H1 (cell line): ENCODE measurements at regions not wholly inside any gene's neighbourhood (a gene's known extent, or its start where the extent isn't known, plus 50 kb on each side); places are given as distances from the start of the nearest gene placed in this dataset.

Source experiments
- CTCF ChIA-PET: fragments of 300-600 bp; sonication (Branson Sonifier 250); formaldehyde crosslinking; loops from one replicate; lab custom pipeline; 2021; ENCODE audit not compliant: partially characterized antibody; lab: Charles Lee
- POLR2A ChIA-PET: fragments of 300-600 bp; sonication (Branson Sonifier 250); formaldehyde crosslinking; loops from one replicate; lab custom pipeline; 2021; ENCODE audit warnings: inconsistent platforms; ENCODE audit not compliant: partially characterized antibody; lab: Charles Lee
- DNase-seq, 2 experiments: peaks; one replicate each; pipeline versions ENCODE4 v3.0.0 to v3.0.0-alpha.2; 2010 to 2022; ENCODE audit warnings: low spot score in 2 of 2, low read depth in 1 of 2, mixed read lengths in 1 of 2
- FAIRE-seq: peaks from 2 replicates; lab custom pipeline; 2011; peaks lifted over from hg19 to GRCh38; lab: Jason Lieb, UNC
- H2AFZ ChIP-seq: 2 replicates; pipeline ENCODE4 v1.8.1; 2012; ENCODE audit warnings: low read length, inconsistent platforms
- H2AK5ac ChIP-seq: 2 replicates; pipeline ENCODE4 v1.6.1; 2013; ENCODE audit warnings: low read depth, low read length
- H2BK120ac ChIP-seq: replicated peaks from 2 replicates; pipeline ENCODE3; 2013; ENCODE audit warnings: low read depth, low read length, inconsistent platforms
- H2BK12ac ChIP-seq: 2 replicates; pipeline ENCODE4 v1.6.1; 2013; ENCODE audit warnings: low read depth, low read length
- H2BK15ac ChIP-seq: 2 replicates; pipeline ENCODE4 v1.6.1; 2013; ENCODE audit warnings: low read length
- H2BK20ac ChIP-seq: 2 replicates; pipeline ENCODE4 v1.6.1; 2013; ENCODE audit warnings: low read length
- H2BK5ac ChIP-seq: 2 replicates; pipeline ENCODE4 v1.6.1; 2013; ENCODE audit warnings: low read depth, low read length
- H3K14ac ChIP-seq: 2 replicates; pipeline ENCODE4 v1.6.1; 2013; ENCODE audit warnings: inconsistent platforms; ENCODE audit not compliant: insufficient read length
- H3K18ac ChIP-seq: 2 replicates; pipeline ENCODE4 v1.6.1; 2013; ENCODE audit warnings: low read length; ENCODE audit errors: extremely low read depth
- H3K23ac ChIP-seq: 2 replicates; pipeline ENCODE4 v1.6.1; 2013; ENCODE audit warnings: inconsistent platforms; ENCODE audit not compliant: insufficient read length
- H3K23me2 ChIP-seq: 2 replicates; pipeline ENCODE4 v1.6.1; 2013; ENCODE audit warnings: low read depth, low read length
- H3K27ac ChIP-seq: 2 replicates; pipeline ENCODE4 v1.6.1; 2011; ENCODE audit warnings: low read depth, low read length, inconsistent platforms
- H3K27me3 ChIP-seq, 4 experiments: replicated peaks in 1 of 4; 1 replicate in 1 of 4; 2 replicates in 3 of 4; pipeline versions ENCODE4 v1.6.1 to v1.8.1; 2011 to 2013; ENCODE audit warnings: low read length in 3 of 4, mild to moderate bottlenecking in 3 of 4, inconsistent platforms in 2 of 4, mixed read lengths in 2 of 4, moderate library complexity in 1 of 4; ENCODE audit not compliant: control insufficient read depth in 3 of 4, insufficient read depth in 3 of 4; ENCODE audit errors: extremely low read depth in 1 of 4
- H3K36me3 ChIP-seq, 4 experiments: 2 replicates each; pipeline versions ENCODE4 v1.6.1 to v1.8.1; 2011 to 2013; ENCODE audit warnings: mild to moderate bottlenecking in 4 of 4, low read length in 3 of 4, moderate library complexity in 2 of 4, control low read depth in 1 of 4, inconsistent platforms in 1 of 4; ENCODE audit not compliant: insufficient read depth in 4 of 4, control insufficient read depth in 2 of 4
- H3K4ac ChIP-seq: replicated peaks from 2 replicates; pipeline ENCODE3; 2013; ENCODE audit warnings: low read length, low read depth, mixed read lengths, inconsistent platforms; ENCODE audit not compliant: insufficient read length
- H3K4me1 ChIP-seq, 4 experiments: replicated peaks in 1 of 4; 1 replicate in 1 of 4; 2 replicates in 3 of 4; pipeline versions ENCODE4 v1.6.1 to v1.8.1; 2011 to 2013; ENCODE audit warnings: low read length in 3 of 4, inconsistent platforms in 2 of 4, mixed read lengths in 1 of 4; ENCODE audit not compliant: insufficient read depth in 4 of 4, control insufficient read depth in 3 of 4
- H3K4me2 ChIP-seq, 2 experiments: 2 replicates each; pipeline versions ENCODE4 v1.6.1 to v1.8.1; 2011 to 2013; ENCODE audit warnings: low read depth in 2 of 2, low read length in 2 of 2, control low read depth in 1 of 2, inconsistent platforms in 1 of 2, mild to moderate bottlenecking in 1 of 2; ENCODE audit not compliant: insufficient read depth in 1 of 2
- H3K4me3 ChIP-seq, 4 experiments: fragments of 200-600, 300-600 bp in 1 of 4; sonication (generic), shearing (Covaris generic), sonication (Bioruptor Twin) in 1 of 4; 2 replicates each; pipeline versions ENCODE4 v1.5.1 to v1.8.1; 2011 to 2016; ENCODE audit warnings: low read length in 4 of 4, low read depth in 3 of 4, control low read depth in 2 of 4, inconsistent platforms in 2 of 4, mild to moderate bottlenecking in 2 of 4, mixed read lengths in 1 of 4, moderate library complexity in 1 of 4; ENCODE audit not compliant: insufficient read depth in 2 of 4; ENCODE audit errors: extremely low read depth in 1 of 4
- H3K56ac ChIP-seq: replicated peaks from 2 replicates; pipeline ENCODE3; 2013; ENCODE audit warnings: low read depth, mild to moderate bottlenecking, mixed read lengths, low read length, inconsistent platforms; ENCODE audit not compliant: insufficient read length
- H3K79me1 ChIP-seq: 2 replicates; pipeline ENCODE4 v1.6.1; 2013; ENCODE audit warnings: low read depth, low read length, control low read depth
- H3K79me2 ChIP-seq, 2 experiments: 2 replicates each; pipeline versions ENCODE4 v1.6.1 to v1.8.1; 2012 to 2013; ENCODE audit warnings: low read length in 2 of 2, mild to moderate bottlenecking in 2 of 2, inconsistent platforms in 1 of 2; ENCODE audit not compliant: insufficient read depth in 2 of 2, control insufficient read depth in 1 of 2
- H3K9ac ChIP-seq, 4 experiments: replicated peaks in 1 of 4; 1 replicate in 1 of 4; 2 replicates in 3 of 4; pipeline versions ENCODE4 v1.6.1 to v1.8.1; 2011 to 2013; ENCODE audit warnings: low read depth in 3 of 4, low read length in 3 of 4, control low read depth in 2 of 4, mild to moderate bottlenecking in 2 of 4, moderate library complexity in 2 of 4, inconsistent platforms in 1 of 4; ENCODE audit errors: extremely low read depth in 1 of 4
- H3K9me3 ChIP-seq, 2 experiments: 2 replicates each; pipeline versions ENCODE4 v1.6.1 to v1.8.1; 2012 to 2013; ENCODE audit warnings: mild to moderate bottlenecking in 2 of 2, moderate library complexity in 2 of 2, control low read depth in 1 of 2, inconsistent platforms in 1 of 2, low read depth in 1 of 2, low read length in 1 of 2, mixed read lengths in 1 of 2; ENCODE audit not compliant: insufficient read depth in 2 of 2
- H4K20me1 ChIP-seq, 2 experiments: replicated peaks in 1 of 2; 2 replicates each; pipeline versions ENCODE3 to v1.8.1; 2011 to 2013; ENCODE audit warnings: inconsistent platforms in 2 of 2, low read length in 2 of 2, mild to moderate bottlenecking in 1 of 2; ENCODE audit not compliant: insufficient read depth in 2 of 2, control insufficient read depth in 1 of 2
- H4K5ac ChIP-seq: 2 replicates; pipeline ENCODE4 v1.6.1; 2013; ENCODE audit warnings: low read length, low read depth, mixed read lengths, inconsistent platforms; ENCODE audit not compliant: insufficient read length
- H4K8ac ChIP-seq: 2 replicates; pipeline ENCODE4 v1.8.0; 2013; ENCODE audit warnings: mild to moderate bottlenecking, moderate library complexity, low read length, inconsistent platforms; ENCODE audit not compliant: insufficient read depth; ENCODE audit errors: extremely low read depth
- H4K91ac ChIP-seq: replicated peaks from 2 replicates; pipeline ENCODE3; 2013; ENCODE audit warnings: low read length, mixed read lengths, inconsistent platforms; ENCODE audit not compliant: insufficient read length
- BACH1 ChIP-seq: IDR thresholded peaks from 2 replicates; pipeline ENCODE4 v1.6.1; 2012; ENCODE audit warnings: low read length, improper control_type of control experiment
- CHD1 ChIP-seq: IDR thresholded peaks from 2 replicates; pipeline ENCODE4 v1.6.1; 2012; ENCODE audit warnings: low read depth, low read length, improper control_type of control experiment
- CHD2 ChIP-seq: IDR thresholded peaks from 2 replicates; pipeline ENCODE4 v1.6.1; 2012; ENCODE audit warnings: low read length, improper control_type of control experiment
- EP300 ChIP-seq, 2 experiments: IDR thresholded peaks; 1 replicate in 1 of 2; 2 replicates in 1 of 2; pipeline ENCODE4 v1.6.1; 2011 to 2012; ENCODE audit warnings: low read depth in 2 of 2, low read length in 2 of 2, mild to moderate bottlenecking in 2 of 2, borderline replicate concordance in 1 of 2, inconsistent platforms in 1 of 2, moderate library complexity in 1 of 2
- EZH2 ChIP-seq: fragments of 200-600 bp; sonication (generic); IDR thresholded peaks from 2 replicates; pipeline ENCODE4 v1.7.1; 2012; ENCODE audit warnings: low read depth, mild to moderate bottlenecking, moderate library complexity, low read length, inconsistent platforms; ENCODE audit not compliant: severe bottlenecking
- GABPA ChIP-seq: IDR thresholded peaks from 2 replicates; pipeline ENCODE4 v1.6.1; 2011; ENCODE audit warnings: mild to moderate bottlenecking, low read length, moderate library complexity, borderline replicate concordance; ENCODE audit not compliant: insufficient read depth
- HDAC2 ChIP-seq, 2 experiments: fragments of 300-600 bp in 1 of 2; sonication (generic) in 1 of 2; IDR thresholded peaks; 2 replicates each; pipeline ENCODE4 v1.6.1; 2011 to 2012; ENCODE audit warnings: low read depth in 2 of 2, low read length in 2 of 2, mild to moderate bottlenecking in 2 of 2, moderate library complexity in 2 of 2, borderline replicate concordance in 1 of 2, inconsistent platforms in 1 of 2
- MAFK ChIP-seq: IDR thresholded peaks from 2 replicates; pipeline ENCODE4 v1.6.1; 2012; ENCODE audit warnings: low read depth, mild to moderate bottlenecking, improper control_type of control experiment, low read length
- SIRT6 ChIP-seq: IDR thresholded peaks from one replicate; pipeline ENCODE4 v1.7.1; 2012; ENCODE audit warnings: low read length, inconsistent platforms
- TBP ChIP-seq: IDR thresholded peaks from 2 replicates; pipeline ENCODE4 v1.6.1; 2011; ENCODE audit warnings: low read depth, low read length, improper control_type of control experiment
- YY1 ChIP-seq: IDR thresholded peaks from 2 replicates; pipeline ENCODE4 v1.6.1; 2011; ENCODE audit warnings: low read depth, mild to moderate bottlenecking, low read length
- WGBS, 2 experiments: shearing (Covaris generic) in 1 of 2; methylation state at CpG; one replicate each; pipeline versions ENCODE4 v1.1.6 to v1.1.7; 2013 to 2015; ENCODE audit warnings: low lambda C conversion rate in 2 of 2, mixed read lengths in 2 of 2, inconsistent platforms in 1 of 2, low coverage in 1 of 2, missing lambda C conversion rate in 1 of 2; ENCODE audit not compliant: insufficient replicate concordance in 2 of 2, insufficient coverage in 1 of 2, insufficient read length in 1 of 2; ENCODE audit errors: extremely low coverage in 1 of 2, missing lambda C conversion rate in 1 of 2; 5-methylcytosine and 5-hydroxymethylcytosine counted together
- TF ChIP-seq, protein P1 (sequence below): IDR thresholded peaks from 2 replicates; pipeline ENCODE4 v1.6.1; 2011; ENCODE audit warnings: low read length, improper control_type of control experiment

DNA sequence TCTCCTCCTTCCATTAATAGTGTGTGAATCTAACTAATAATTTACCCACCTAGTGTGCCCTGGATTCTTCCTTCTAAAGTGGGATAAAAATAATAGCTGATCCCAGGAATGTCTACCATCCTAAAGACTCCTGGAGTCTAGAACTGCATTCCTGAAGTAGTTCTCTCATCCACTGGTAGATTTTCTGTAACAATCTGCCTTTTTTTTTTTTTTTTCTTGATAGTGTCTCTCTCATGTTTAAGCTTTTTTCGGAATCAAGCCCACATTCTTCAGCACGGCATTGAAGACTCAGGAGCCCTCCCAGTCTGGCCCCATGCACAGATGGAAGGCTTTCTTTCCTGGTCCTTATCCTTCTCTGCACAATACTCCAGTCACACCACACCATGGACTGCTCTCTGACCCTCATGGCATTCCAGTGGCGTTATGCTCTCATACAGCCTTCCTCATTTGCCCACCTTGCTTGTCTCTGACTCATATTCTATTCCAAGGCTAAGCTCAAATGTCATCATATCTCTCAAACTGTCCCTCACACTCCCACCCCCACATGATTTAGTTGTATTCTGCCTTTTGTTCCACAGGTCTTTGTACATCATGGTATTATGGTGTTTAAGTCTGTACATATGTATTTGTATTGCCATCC is 68.7 kb upstream of the FRY start:
- POLR2A ChIA-PET = no interaction called here
- H3K18ac ChIP-seq = no peak overlapping the region
- DNase-seq (no peak), FAIRE-seq (no peak)
- no peak for TF ChIP-seq TBP
- no peak for TF ChIP-seq SIRT6
- TF ChIP-seq GABPA = no peak
- TF ChIP-seq EZH2 = no peak
- TF ChIP-seq HDAC2 (IDR thresholded peaks at IDR 0.05; ENCODE audit: borderline replicate concordance in 1 of 2, low read depth in 2 of 2, low read length in 2 of 2) = no peak
- no peak for TF ChIP-seq CHD1
- TF ChIP-seq BACH1 = no peak
- no peak for TF ChIP-seq YY1
- no peak for TF ChIP-seq MAFK
- TF ChIP-seq CHD2 = no peak
- TF ChIP-seq, protein P1, sequence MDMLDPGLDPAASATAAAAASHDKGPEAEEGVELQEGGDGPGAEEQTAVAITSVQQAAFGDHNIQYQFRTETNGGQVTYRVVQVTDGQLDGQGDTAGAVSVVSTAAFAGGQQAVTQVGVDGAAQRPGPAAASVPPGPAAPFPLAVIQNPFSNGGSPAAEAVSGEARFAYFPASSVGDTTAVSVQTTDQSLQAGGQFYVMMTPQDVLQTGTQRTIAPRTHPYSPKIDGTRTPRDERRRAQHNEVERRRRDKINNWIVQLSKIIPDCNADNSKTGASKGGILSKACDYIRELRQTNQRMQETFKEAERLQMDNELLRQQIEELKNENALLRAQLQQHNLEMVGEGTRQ = no peak
- no peak for TF ChIP-seq EP300 (IDR thresholded peaks at IDR 0.05; ENCODE audit: borderline replicate concordance in 1 of 2, low read depth in 2 of 2, low read length in 2 of 2)
- no peaks in the 10 kb centered on the region for H3K23me2 ChIP-seq
- H3K79me2 ChIP-seq = no peaks in the 10 kb centered on the region
- H4K8ac ChIP-seq = no peak overlapping the region
- H2AFZ ChIP-seq = no peak overlapping the region
- no peak overlapping the region for H2BK120ac ChIP-seq
- H3K9ac ChIP-seq = no peak overlapping the region
- H2AK5ac ChIP-seq = no peak overlapping the region
- H2BK15ac ChIP-seq = no peak overlapping the region
- H3K14ac ChIP-seq = no peak overlapping the region
- no peak overlapping the region for H3K23ac ChIP-seq
- H3K27ac ChIP-seq = no peak overlapping the region
- no peaks in the 10 kb centered on the region for H3K27me3 ChIP-seq
- H2BK5ac ChIP-seq = no peak overlapping the region
- H4K20me1 ChIP-seq = no peaks in the 10 kb centered on the region
- H3K56ac ChIP-seq = no peak overlapping the region
- H4K91ac ChIP-seq = no peak overlapping the region
- H3K4me3 ChIP-seq = no peak overlapping the region
- H3K9me3 ChIP-seq = peaks cover 5% of the 10 kb centered on the region in 2 experiments; a peak in 2 of 4 replicates
- H2BK20ac ChIP-seq = no peak overlapping the region
- H2BK12ac ChIP-seq = no peak overlapping the region
- no peak overlapping the region for H4K5ac ChIP-seq
- CTCF ChIA-PET = interaction anchor here (0.5 to 1.3 kb wide), 3 partner anchors 11 to 576 kb away, joined by 3 read pairs; no protein-coding TSS in a partner anchor
- WGBS, 2 experiments = 80% methylated on average over 3 of the region's 3 CpGs; no CpG with 5 or more reads in 1 of the 2 experiments
- H3K4me1 ChIP-seq = no peaks in the 10 kb centered on the region
- no peaks in the 10 kb centered on the region for H3K36me3 ChIP-seq
- no peaks in the 10 kb centered on the region for H3K79me1 ChIP-seq
- no peak overlapping the region for H3K4me2 ChIP-seq
- H3K4ac ChIP-seq = no peak overlapping the region
